ENCODE measurements at regions not wholly inside any gene's neighbourhood (a gene's known extent, or its start where the extent isn't known, plus 50 kb on each side); places are given as distances from the start of the nearest gene placed in this dataset.

- H3K4me1 ChIP-seq (ENCODE audit: insufficient read depth, low read length) = no peaks in the 10 kb centered on the region
- no peak for TF ChIP-seq CTCF (conservative IDR thresholded peaks at IDR 0.05)
- H3K4me1 Mint-ChIP-seq = no peaks in the 10 kb centered on the region
- H3K4me2 ChIP-seq (ENCODE audit: insufficient read depth, insufficient read length, low read length) = no peak overlapping the region
- H3K79me1 ChIP-seq (ENCODE audit: insufficient read depth, low read depth, low read length, poor library complexity, severe bottlenecking) = no peaks in the 10 kb centered on the region
- WGBS (ENCODE audit: extremely low coverage, insufficient read length, low lambda C conversion rate) = no CpG with 5 or more reads among the region's 3 CpGs
- DNase-seq = no peak
- H2AK5ac ChIP-seq (ENCODE audit: insufficient read length, low read length) = no peak overlapping the region
- no peak overlapping the region for H4K91ac ChIP-seq (ENCODE audit: insufficient read length, low read depth, low read length)
- no peak overlapping the region for H2BK120ac ChIP-seq (ENCODE audit: low read depth, low read length, poor library complexity, severe bottlenecking)
- H3K9ac ChIP-seq (ENCODE audit: extremely low read depth, insufficient read length, low read length) = no peak overlapping the region
- H4K20me1 ChIP-seq (ENCODE audit: control insufficient read depth, insufficient read depth, insufficient read length) = no peaks in the 10 kb centered on the region
- no peaks in the 10 kb centered on the region for H3K27me3 ChIP-seq (ENCODE audit: insufficient read depth, low read length)
- no peak overlapping the region for H2BK12ac ChIP-seq (ENCODE audit: insufficient read length, low read depth, low read length)
- H3K27ac Mint-ChIP-seq = no peak overlapping the region
- no peak overlapping the region for H2BK5ac ChIP-seq (ENCODE audit: insufficient read length, low read length)
- H2BK20ac ChIP-seq (ENCODE audit: low read depth, low read length, poor library complexity, severe bottlenecking) = no peak overlapping the region
- no peak overlapping the region for H3K23ac ChIP-seq (ENCODE audit: insufficient read length, low read depth, low read length)
- no peaks in the 10 kb centered on the region for H3K27me3 Mint-ChIP-seq (ENCODE audit: low read depth)
- H3K9me3 ChIP-seq (ENCODE audit: control insufficient read depth, low read depth, low read length) = no peaks in the 10 kb centered on the region
- H3K79me2 ChIP-seq (ENCODE audit: insufficient read depth, low read length) = no peaks in the 10 kb centered on the region
- peaks cover 4 to 5% of the 10 kb centered on the region in 2 experiments; a peak in 3 of 5 replicates for H3K9me3 Mint-ChIP-seq
- H2AFZ ChIP-seq (ENCODE audit: low read length) = no peak overlapping the region
- no peaks in the 10 kb centered on the region for H3K23me2 ChIP-seq (ENCODE audit: insufficient read length, low read depth, low read length, poor library complexity, severe bottlenecking)
- H3K4me3 Mint-ChIP-seq = no peak overlapping the region
- H3K56ac ChIP-seq (ENCODE audit: insufficient read length, low read depth, low read length) = no peak overlapping the region
- H3K27ac ChIP-seq (ENCODE audit: insufficient read length, low read depth, low read length) = no peak overlapping the region
- no peak overlapping the region for H2BK15ac ChIP-seq (ENCODE audit: low read depth, low read length)
- no peak overlapping the region for H4K5ac ChIP-seq (ENCODE audit: insufficient read length, low read depth, low read length)
- peaks cover 2 to 7% (median 5%) of the 10 kb centered on the region in 3 experiments; a peak in 5 of 7 replicates for H3K36me3 Mint-ChIP-seq (ENCODE audit: insufficient read depth in 1 of 3, low read depth in 3 of 3)
- H3T11ph ChIP-seq (ENCODE audit: low read length) = no peak overlapping the region
- no peak overlapping the region for H3K4ac ChIP-seq (ENCODE audit: low read depth, low read length)
- H4K8ac ChIP-seq (replicated peaks; ENCODE audit: insufficient read length, low read depth, low read length) = no peak overlapping the region
- no peak overlapping the region for H3K14ac ChIP-seq (ENCODE audit: insufficient read depth, low read length)
- no peak overlapping the region for H3K18ac ChIP-seq (ENCODE audit: insufficient read length, low read depth, low read length)
Observed at GRCh38 chr13:34250151-34250670, 432.3 kb downstream of the RFC3 start.

All from H9 (cell line).